Sigmoid colon (tissue), 6 donors: ENCODE measurements at regions not wholly inside any gene's neighbourhood (a gene's known extent, or its start where the extent isn't known, plus 50 kb on each side); places are given as distances from the start of the nearest gene placed in this dataset.

Experiments
- DNase-seq: peaks from one replicate; pipeline ENCODE4 v3.0.0-alpha.2; 2019
- H3K27ac ChIP-seq, 4 donors: fragments of 200-600 bp; sonication (generic); one replicate each; pipeline ENCODE4 v1.5.1; 2016 to 2019; ENCODE audit warnings: mild to moderate bottlenecking in 1 of 4
- H3K27me3 ChIP-seq, 3 donors: fragments of 200-600 bp; sonication (generic); one replicate each; pipeline ENCODE4 v1.5.1; 2019; ENCODE audit warnings: mild to moderate bottlenecking in 1 of 3
- H3K36me3 ChIP-seq, 4 donors: fragments of 200-600 bp; sonication (generic); one replicate each; pipeline ENCODE4 v1.5.1; 2016 to 2019
- H3K4me1 ChIP-seq, 4 donors: fragments of 200-600 bp; sonication (generic); one replicate each; pipeline ENCODE4 v1.5.1; 2017 to 2019
- H3K4me3 ChIP-seq, 4 donors: fragments of 200-600 bp; sonication (generic); one replicate each; pipeline ENCODE4 v1.5.1; 2017 to 2019; ENCODE audit warnings: mild to moderate bottlenecking in 2 of 4, moderate library complexity in 1 of 4
- H3K9me3 ChIP-seq, 4 donors: fragments of 200-600 bp in 3 of 4; sonication (generic) in 3 of 4; one replicate each; pipeline versions ENCODE4 v1.5.1 to v1.6.1; 2013 to 2019
- CTCF ChIP-seq, 4 experiments: fragments of 450-650 bp in 3 of 4; fragments of 200-600 bp in 1 of 4; IDR thresholded peaks; one replicate each; pipeline ENCODE4 v1.5.1; 2016 to 2019; ENCODE audit warnings: antibody characterized with exemption in 4 of 4, mild to moderate bottlenecking in 3 of 4, moderate library complexity in 2 of 4
- EP300 ChIP-seq, 4 donors: sonication (generic); formaldehyde crosslinking; IDR thresholded peaks; one replicate each; pipeline ENCODE4 v1.6.1; 2017; ENCODE audit warnings: antibody characterized with exemption in 4 of 4
- POLR2A ChIP-seq, 2 donors: fragments of 450-650 bp; IDR thresholded peaks; one replicate each; pipeline ENCODE4 v1.6.1; 2016; ENCODE audit warnings: antibody characterized with exemption in 2 of 2, mild to moderate bottlenecking in 2 of 2, moderate library complexity in 2 of 2
- POLR2AphosphoS5 ChIP-seq, 4 donors: sonication (generic); formaldehyde crosslinking; IDR thresholded peaks; one replicate each; pipeline ENCODE4 v1.6.1; 2017; ENCODE audit warnings: antibody characterized with exemption in 4 of 4
- WGBS, 2 donors: extraction: QIAGEN DNeasy Blood & Tissue Kit; methylation state at CpG; one replicate each; pipeline ENCODE4 v1.1.7; 2013; 5-methylcytosine and 5-hydroxymethylcytosine counted together
- intact Hi-C: fragments of 100-400 bp; cut with DNase I; formaldehyde crosslinking; loops from one replicate; pipeline ENCODE4 v1.15.1; 2023
- donor health status: healthy with polysubstance abuse.
- donor health status: healthy.

- no peaks in the 10 kb centered on the region for H3K36me3 ChIP-seq
- H3K9me3 ChIP-seq: peaks cover 0 to 2% (median 0%) of the 10 kb centered on the region in 4 donors
- H3K4me1 ChIP-seq: peaks cover 0 to 42% (median 30%) of the 10 kb centered on the region in 4 donors
- no peaks in the 10 kb centered on the region for H3K27me3 ChIP-seq
- H3K4me3 ChIP-seq: peak overlapping the region in 1 of 4 donors; percentile 16
- intact Hi-C loops: loop anchor here (2.0 to 5.0 kb wide), 2 partner anchors 147 to 213 kb away; no protein-coding TSS in a partner anchor
- no peak for TF ChIP-seq CTCF (IDR thresholded peaks at IDR 0.05)
- TF ChIP-seq POLR2A (IDR thresholded peaks at IDR 0.05): no peak
- peak; percentile 39 to 78 (median 69) for TF ChIP-seq POLR2AphosphoS5 (IDR thresholded peaks at IDR 0.05)
- peak in 2 of 4 donors; percentile 23 to 33 for TF ChIP-seq EP300 (IDR thresholded peaks at IDR 0.05)
- peak overlapping the region; percentile 31 to 77 (median 74) for H3K27ac ChIP-seq
- DNase-seq: peak; percentile 90
- 68 to 75% methylated on average over 7 of the region's 7 CpGs for WGBS, 2 donors
Measured at GRCh38 chr5:116360008-116360853, 214.4 kb downstream of the SEMA6A start.

GRCh38 chr5:116359592-116359991 is 215.0 kb downstream of the SEMA6A start:
- no peak for DNase-seq
- intact Hi-C loops: no loop called here
- TF ChIP-seq CTCF (IDR thresholded peaks at IDR 0.05) (no peak), POLR2A (IDR thresholded peaks at IDR 0.05) (no peak), POLR2AphosphoS5 (IDR thresholded peaks at IDR 0.05) (no peak), EP300 (IDR thresholded peaks at IDR 0.05) (no peak)
- 71 to 93% methylated on average over 1 of the region's 1 CpG for WGBS, 2 donors
- Histone ChIP-seq H3K4me3 (no peak overlapping the region), H3K9me3 (no peaks in the 10 kb centered on the region), H3K36me3 (no peaks in the 10 kb centered on the region), H3K27ac (peak overlapping the region in 3 of 4 donors; percentile 74 to 77 (median 75)), H3K4me1 (peaks cover 0 to 42% (median 30%) of the 10 kb centered on the region in 4 donors), H3K27me3 (no peaks in the 10 kb centered on the region)

GRCh38 chr5:116358911-116359418 is 215.7 kb downstream of the SEMA6A start:
- peak overlapping the region in 2 of 4 donors; percentile 74 to 75 for H3K27ac ChIP-seq
- no peaks in the 10 kb centered on the region for H3K36me3 ChIP-seq
- no peak for DNase-seq
- peaks cover 0 to 42% (median 30%) of the 10 kb centered on the region in 4 donors for H3K4me1 ChIP-seq
- intact Hi-C loops: no loop called here
- H3K9me3 ChIP-seq: peaks cover 0 to 2% (median 0%) of the 10 kb centered on the region in 4 donors
- H3K4me3 ChIP-seq: no peak overlapping the region
- no peak for TF ChIP-seq POLR2AphosphoS5 (IDR thresholded peaks at IDR 0.05)
- TF ChIP-seq EP300 (IDR thresholded peaks at IDR 0.05): no peak
- no peak for TF ChIP-seq POLR2A (IDR thresholded peaks at IDR 0.05)
- no peak for TF ChIP-seq CTCF (IDR thresholded peaks at IDR 0.05)
- no peaks in the 10 kb centered on the region for H3K27me3 ChIP-seq
- 10 to 15% methylated on average over 1 of the region's 1 CpG for WGBS, 2 donors

- Histone ChIP-seq H3K27me3 (no peaks in the 10 kb centered on the region), H3K4me3 (no peak overlapping the region), H3K36me3 (no peaks in the 10 kb centered on the region), H3K4me1 (peaks cover 0 to 42% (median 30%) of the 10 kb centered on the region in 4 donors), H3K9me3 (peaks cover 0 to 5% (median 0%) of the 10 kb centered on the region in 4 donors), H3K27ac (no peak overlapping the region)
- intact Hi-C loops: no loop called here
- no peak for DNase-seq
- TF ChIP-seq EP300 (IDR thresholded peaks at IDR 0.05) (no peak), CTCF (IDR thresholded peaks at IDR 0.05) (no peak), POLR2AphosphoS5 (IDR thresholded peaks at IDR 0.05) (no peak), POLR2A (IDR thresholded peaks at IDR 0.05) (no peak)
Measured at GRCh38 chr5:116358015-116358523, 216.6 kb downstream of the SEMA6A start.
